ENCODE measurements at regions not wholly inside any gene's neighbourhood (a gene's known extent, or its start where the extent isn't known, plus 50 kb on each side); places are given as distances from the start of the nearest gene placed in this dataset.

DNA sequence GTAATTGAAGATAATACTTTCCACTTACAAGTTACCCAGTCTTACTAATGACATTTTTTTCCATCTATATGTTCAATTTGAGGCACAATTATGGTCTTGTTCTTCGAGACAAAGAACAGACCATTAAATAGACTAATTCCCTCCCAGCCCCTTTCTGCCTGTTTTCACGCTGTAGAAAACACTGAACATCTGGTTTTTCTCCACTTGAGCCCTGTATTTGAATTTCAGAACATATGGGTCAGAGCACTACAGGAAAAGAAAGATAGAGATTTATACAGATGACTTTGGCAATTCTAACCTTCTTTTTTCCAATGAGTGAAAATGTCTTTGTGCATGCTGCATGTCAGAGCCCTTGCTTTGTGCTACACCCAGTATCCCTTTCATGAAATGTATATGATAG is 506.9 kb downstream of the LRRC70 start:
- ChIA-PET CTCF (no interaction called here), POLR2A (ENCODE audit: unreplicated experiment) (no interaction called here)
- Histone ChIP-seq H3K79me1 (ENCODE audit: low read depth in 1 of 2, low read length in 2 of 2) (no peaks in the 10 kb centered on the region), H3K4me3 (ENCODE audit: insufficient read depth, low read depth, low read length) (no peak overlapping the region), H3K36me3 (ENCODE audit: control insufficient read depth, insufficient read depth, low read length) (no peaks in the 10 kb centered on the region), H3K27ac (ENCODE audit: insufficient read depth, low read length) (no peak overlapping the region), H3K9ac (ENCODE audit: low read depth, low read length) (no peak overlapping the region), H2BK120ac (ENCODE audit: low read depth, low read length) (no peak overlapping the region), H3K23ac (ENCODE audit: low read depth, low read length) (no peak overlapping the region), H2BK15ac (ENCODE audit: low read depth, low read length) (no peak overlapping the region), H4K8ac (ENCODE audit: low read depth in 2 of 2, low read length in 2 of 2) (no peak overlapping the region), H3K56ac (ENCODE audit: extremely low read depth, insufficient read depth, low read length) (no peak overlapping the region), H3K27me3 (ENCODE audit: control insufficient read depth, insufficient read depth, low read length) (no peaks in the 10 kb centered on the region), H3K9me3 (ENCODE audit: control insufficient read depth, insufficient read depth, low read length) (peaks cover 5% of the 10 kb centered on the region), H2BK20ac (ENCODE audit: low read depth, low read length) (no peak overlapping the region), H3K4ac (ENCODE audit: low read depth, low read length) (no peak overlapping the region), H3K9me1 (ENCODE audit: insufficient read depth, low read length) (no peaks in the 10 kb centered on the region), H2BK5ac (ENCODE audit: low read depth, low read length, poor library complexity, severe bottlenecking) (no peak overlapping the region), H2AK5ac (ENCODE audit: low read depth, low read length) (no peak overlapping the region), H3K18ac (ENCODE audit: low read depth, low read length) (no peak overlapping the region), H2AFZ (replicated peaks; ENCODE audit: low read length, poor library complexity) (no peak overlapping the region), H2AK9ac (replicated peaks; ENCODE audit: low read depth, low read length, poor library complexity) (no peak overlapping the region), H4K5ac (ENCODE audit: low read depth, low read length) (no peak overlapping the region), H3K4me2 (ENCODE audit: low read depth, low read length) (no peak overlapping the region), H4K20me1 (ENCODE audit: insufficient read depth, low read length) (no peaks in the 10 kb centered on the region), H3K14ac (replicated peaks; ENCODE audit: low read depth, low read length) (no peak overlapping the region), H4K91ac (ENCODE audit: insufficient read depth, low read depth, low read length) (no peak overlapping the region), H3K4me1 (ENCODE audit: control insufficient read depth, insufficient read depth, low read length) (no peaks in the 10 kb centered on the region)
- no TSS peak for BruUV-seq (replicated peaks)
- dilution Hi-C loops (cut with HindIII; ENCODE audit: low sequenced_read_pairs, unreplicated experiment) (no loop called here), intact Hi-C loops (cut with micrococcal nuclease) (no loop called here), in situ Hi-C loops (cut with MboI; ENCODE audit: low sequenced_read_pairs) (no loop called here)
- WGBS, 2 experiments (ENCODE audit: extremely low coverage in 2 of 2, insufficient read length in 1 of 2): no CpG with 5 or more reads among the region's 2 CpGs
- ATAC-seq (ENCODE audit: low read depth) (no peak), DNase-seq (no peak)
- TF ChIP-seq CHD1 (IDR thresholded peaks at IDR 0.05; ENCODE audit: low read depth, low read length) (no peak), MAZ (IDR thresholded peaks at IDR 0.05; ENCODE audit: borderline replicate concordance, low read depth, low read length) (no peak), BHLHE40 (IDR thresholded peaks at IDR 0.05; ENCODE audit: low read depth, low read length) (no peak), MAFK (IDR thresholded peaks at IDR 0.05; ENCODE audit: low read depth, low read length) (no peak), MXI1 (IDR thresholded peaks at IDR 0.05; ENCODE audit: borderline replicate concordance, low read depth, low read length) (no peak), POLR2A (IDR thresholded peaks at IDR 0.05; ENCODE audit: low read depth, low read length) (no peak), FOS (IDR thresholded peaks at IDR 0.05; ENCODE audit: low read depth, low read length) (no peak), SMC3 (IDR thresholded peaks at IDR 0.05; ENCODE audit: low read depth, low read length) (no peak), RCOR1 (IDR thresholded peaks at IDR 0.05; ENCODE audit: insufficient replicate concordance, low read length) (no peak), RFX5 (IDR thresholded peaks at IDR 0.05; ENCODE audit: low read depth, low read length) (no peak)
- TF ChIP-seq, protein P1, sequence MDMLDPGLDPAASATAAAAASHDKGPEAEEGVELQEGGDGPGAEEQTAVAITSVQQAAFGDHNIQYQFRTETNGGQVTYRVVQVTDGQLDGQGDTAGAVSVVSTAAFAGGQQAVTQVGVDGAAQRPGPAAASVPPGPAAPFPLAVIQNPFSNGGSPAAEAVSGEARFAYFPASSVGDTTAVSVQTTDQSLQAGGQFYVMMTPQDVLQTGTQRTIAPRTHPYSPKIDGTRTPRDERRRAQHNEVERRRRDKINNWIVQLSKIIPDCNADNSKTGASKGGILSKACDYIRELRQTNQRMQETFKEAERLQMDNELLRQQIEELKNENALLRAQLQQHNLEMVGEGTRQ (IDR thresholded peaks at IDR 0.05; ENCODE audit: low read depth, low read length): no peak
- TF ChIP-seq, protein P2, sequence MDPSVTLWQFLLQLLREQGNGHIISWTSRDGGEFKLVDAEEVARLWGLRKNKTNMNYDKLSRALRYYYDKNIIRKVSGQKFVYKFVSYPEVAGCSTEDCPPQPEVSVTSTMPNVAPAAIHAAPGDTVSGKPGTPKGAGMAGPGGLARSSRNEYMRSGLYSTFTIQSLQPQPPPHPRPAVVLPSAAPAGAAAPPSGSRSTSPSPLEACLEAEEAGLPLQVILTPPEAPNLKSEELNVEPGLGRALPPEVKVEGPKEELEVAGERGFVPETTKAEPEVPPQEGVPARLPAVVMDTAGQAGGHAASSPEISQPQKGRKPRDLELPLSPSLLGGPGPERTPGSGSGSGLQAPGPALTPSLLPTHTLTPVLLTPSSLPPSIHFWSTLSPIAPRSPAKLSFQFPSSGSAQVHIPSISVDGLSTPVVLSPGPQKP (IDR thresholded peaks at IDR 0.05; ENCODE audit: borderline replicate concordance, low read depth, low read length): no peak

All from IMR-90 (cell line).